ENCODE measurements at regions not wholly inside any gene's neighbourhood (a gene's known extent, or its start where the extent isn't known, plus 50 kb on each side); places are given as distances from the start of the nearest gene placed in this dataset.

DNA sequence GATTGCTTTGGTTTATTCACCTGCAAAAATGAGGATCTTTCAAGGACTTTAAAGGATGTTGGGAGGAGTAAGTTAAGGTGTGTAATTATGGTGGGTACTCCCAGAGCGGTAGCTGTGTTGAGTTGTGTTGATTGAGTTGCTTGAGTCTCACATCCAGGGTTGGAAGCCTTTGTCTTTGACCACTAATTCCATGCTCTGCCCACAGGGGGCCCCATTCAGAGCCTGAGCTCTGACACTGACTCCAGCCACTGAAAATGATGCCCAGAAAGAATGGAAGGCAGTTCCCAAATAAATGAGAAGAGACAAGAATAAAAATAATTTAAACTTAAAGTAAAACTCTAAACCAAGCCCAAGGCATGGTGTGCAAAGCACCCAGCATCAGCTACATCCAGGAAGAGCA, 237.4 kb upstream of the PWP1 start:
- DNase-seq (ENCODE audit: insufficient read length, low spot score) (no peak), FAIRE-seq (no peak)
- TF ChIP-seq, protein P1, sequence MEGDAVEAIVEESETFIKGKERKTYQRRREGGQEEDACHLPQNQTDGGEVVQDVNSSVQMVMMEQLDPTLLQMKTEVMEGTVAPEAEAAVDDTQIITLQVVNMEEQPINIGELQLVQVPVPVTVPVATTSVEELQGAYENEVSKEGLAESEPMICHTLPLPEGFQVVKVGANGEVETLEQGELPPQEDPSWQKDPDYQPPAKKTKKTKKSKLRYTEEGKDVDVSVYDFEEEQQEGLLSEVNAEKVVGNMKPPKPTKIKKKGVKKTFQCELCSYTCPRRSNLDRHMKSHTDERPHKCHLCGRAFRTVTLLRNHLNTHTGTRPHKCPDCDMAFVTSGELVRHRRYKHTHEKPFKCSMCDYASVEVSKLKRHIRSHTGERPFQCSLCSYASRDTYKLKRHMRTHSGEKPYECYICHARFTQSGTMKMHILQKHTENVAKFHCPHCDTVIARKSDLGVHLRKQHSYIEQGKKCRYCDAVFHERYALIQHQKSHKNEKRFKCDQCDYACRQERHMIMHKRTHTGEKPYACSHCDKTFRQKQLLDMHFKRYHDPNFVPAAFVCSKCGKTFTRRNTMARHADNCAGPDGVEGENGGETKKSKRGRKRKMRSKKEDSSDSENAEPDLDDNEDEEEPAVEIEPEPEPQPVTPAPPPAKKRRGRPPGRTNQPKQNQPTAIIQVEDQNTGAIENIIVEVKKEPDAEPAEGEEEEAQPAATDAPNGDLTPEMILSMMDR (IDR thresholded peaks at IDR 0.05; ENCODE audit: insufficient read depth, missing control alignments): peak; percentile 32

DNA sequence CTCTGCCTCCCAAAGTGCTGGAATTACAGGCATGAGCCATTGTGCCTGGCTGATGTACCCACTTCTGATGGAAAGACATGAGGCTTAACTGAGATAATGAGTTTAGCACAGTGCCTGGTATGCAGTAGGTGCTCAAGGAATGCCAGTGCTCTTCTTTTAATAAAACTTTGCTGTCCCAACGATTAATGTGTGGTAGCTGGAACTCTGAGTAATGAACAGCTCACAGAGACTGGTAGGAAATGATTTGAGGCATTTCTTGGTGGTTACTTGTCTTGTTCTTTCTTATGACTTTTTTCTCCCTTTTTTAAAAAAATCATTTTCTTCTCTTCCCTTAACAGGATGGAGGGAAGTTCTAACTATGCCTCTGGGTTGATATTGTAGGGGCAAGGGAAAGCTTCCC, 235.7 kb upstream of the PWP1 start:
- TF ChIP-seq, protein P1 (IDR thresholded peaks at IDR 0.05; ENCODE audit: insufficient read depth, missing control alignments): no peak
- DNase-seq (ENCODE audit: insufficient read length, low spot score): no peak

DNA sequence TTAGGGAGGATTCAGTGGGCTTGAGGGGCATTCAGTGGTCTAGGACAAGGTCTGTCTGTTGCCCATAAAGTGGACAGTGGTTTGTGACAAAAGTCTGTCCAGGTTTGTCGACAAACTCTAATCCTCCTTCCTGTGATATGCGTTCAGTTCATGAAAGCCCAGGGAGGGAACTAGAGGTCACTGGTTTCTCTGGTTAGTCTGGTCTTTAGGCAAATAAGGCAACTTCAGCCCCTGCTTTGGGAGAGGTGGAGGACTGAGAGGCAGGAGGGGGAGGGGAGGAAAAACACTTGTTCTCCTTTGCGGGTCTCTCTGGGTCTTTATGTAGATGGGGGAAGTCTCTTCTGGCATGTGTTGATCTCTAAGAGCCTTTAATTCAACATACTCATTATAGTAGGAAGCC, 235.1 kb upstream of the PWP1 start:
- no peak for DNase-seq (ENCODE audit: insufficient read length, low spot score)
- FAIRE-seq: no peak

More for the DNA sequence above, 235.7 kb upstream of the PWP1 start:
- no peak for FAIRE-seq

DNA sequence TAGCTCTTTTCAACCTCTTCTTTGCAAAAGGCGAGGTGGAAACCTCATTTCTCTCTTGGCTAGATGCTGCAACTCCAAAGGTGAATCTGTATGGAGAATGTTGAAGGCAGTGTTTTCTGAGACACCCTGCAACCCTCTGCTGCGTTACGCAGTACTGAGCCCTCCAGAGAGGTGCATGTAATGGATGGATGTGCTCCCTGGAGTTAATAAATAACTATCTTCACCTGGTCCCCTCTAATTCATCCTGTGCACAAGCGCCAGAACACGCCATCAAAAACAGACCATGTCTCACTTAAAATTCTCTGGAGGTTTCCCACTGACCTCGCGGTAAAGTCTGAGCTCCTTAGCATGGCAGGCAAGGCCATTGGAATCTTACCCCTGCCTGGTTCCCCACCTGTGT, 234.4 kb upstream of the PWP1 start:
- TF ChIP-seq, protein P1 (IDR thresholded peaks at IDR 0.05; ENCODE audit: insufficient read depth, missing control alignments): no peak
- DNase-seq (ENCODE audit: insufficient read length, low spot score): no peak
- FAIRE-seq: no peak

More for the DNA sequence above, 235.1 kb upstream of the PWP1 start:
- TF ChIP-seq, protein P1 (IDR thresholded peaks at IDR 0.05; ENCODE audit: insufficient read depth, missing control alignments): no peak

DNA sequence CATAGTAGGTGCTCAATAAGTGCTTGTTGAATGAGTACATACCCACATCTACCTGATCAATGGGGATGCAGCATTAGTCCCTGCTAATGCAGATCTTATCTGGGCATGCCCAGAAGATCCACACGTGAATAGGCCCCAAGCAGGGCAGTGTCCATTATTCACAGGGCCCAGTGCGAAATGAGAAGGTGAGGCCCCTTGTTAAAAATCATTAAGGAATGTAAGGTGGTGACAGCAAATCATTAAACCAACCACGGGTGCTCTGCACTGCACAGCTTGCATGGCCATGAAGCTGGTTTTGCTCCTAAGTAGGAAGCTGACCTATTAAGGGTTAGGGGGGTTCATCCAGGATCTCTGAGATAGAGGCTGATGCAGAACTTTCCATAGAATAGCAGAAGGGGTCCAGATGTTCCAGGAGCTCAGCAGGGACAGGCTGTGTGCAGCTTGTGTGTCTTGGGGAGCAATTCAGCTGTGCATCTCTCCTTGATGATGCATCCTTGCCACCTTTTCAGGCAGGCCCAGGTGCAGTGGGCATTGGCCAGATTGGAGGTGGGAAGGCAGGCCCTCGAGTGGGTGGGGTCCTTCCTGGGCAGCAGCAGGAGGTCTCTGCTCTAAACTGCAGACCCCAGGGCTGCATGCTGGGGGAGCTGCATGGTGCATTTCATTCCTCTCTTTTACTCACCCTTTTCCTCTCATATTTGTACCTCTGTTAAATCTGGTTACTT, 231.3 kb upstream of the PWP1 start:
- FAIRE-seq (no peak), DNase-seq (ENCODE audit: insufficient read length, low spot score) (no peak)
- TF ChIP-seq, protein P1 (IDR thresholded peaks at IDR 0.05; ENCODE audit: insufficient read depth, missing control alignments): no peak

DNA sequence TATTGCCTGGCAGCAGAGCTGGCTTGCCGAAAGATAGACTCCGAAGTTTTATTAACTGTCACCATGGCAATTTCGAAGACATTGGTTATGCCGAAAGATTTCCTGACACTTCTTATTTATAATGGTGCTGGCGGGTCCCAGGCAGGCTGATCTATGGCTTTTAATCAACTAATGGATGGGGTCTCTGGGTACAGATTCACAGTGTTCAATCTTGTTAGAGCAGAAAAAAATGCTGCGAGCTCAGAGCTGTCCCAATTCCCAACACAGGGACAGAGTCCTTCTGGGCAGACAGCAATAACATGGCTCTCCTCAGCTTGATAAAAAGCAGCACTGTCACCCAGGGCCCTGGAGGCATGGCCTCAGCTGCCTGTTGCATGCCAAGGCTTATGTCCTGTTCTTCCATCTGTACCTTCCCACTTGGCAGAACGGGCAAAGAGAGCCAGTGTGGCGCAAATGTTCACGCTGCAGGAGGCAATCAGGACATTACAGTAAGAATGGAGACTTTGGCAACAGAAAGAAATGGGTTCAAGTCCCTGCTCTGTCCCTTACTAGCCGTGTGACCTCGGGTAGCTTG, 228.2 kb upstream of the PWP1 start:
- no peak for FAIRE-seq
- no peak for DNase-seq (ENCODE audit: insufficient read length, low spot score)
- TF ChIP-seq, protein P1 (IDR thresholded peaks at IDR 0.05; ENCODE audit: insufficient read depth, missing control alignments): no peak

DNA sequence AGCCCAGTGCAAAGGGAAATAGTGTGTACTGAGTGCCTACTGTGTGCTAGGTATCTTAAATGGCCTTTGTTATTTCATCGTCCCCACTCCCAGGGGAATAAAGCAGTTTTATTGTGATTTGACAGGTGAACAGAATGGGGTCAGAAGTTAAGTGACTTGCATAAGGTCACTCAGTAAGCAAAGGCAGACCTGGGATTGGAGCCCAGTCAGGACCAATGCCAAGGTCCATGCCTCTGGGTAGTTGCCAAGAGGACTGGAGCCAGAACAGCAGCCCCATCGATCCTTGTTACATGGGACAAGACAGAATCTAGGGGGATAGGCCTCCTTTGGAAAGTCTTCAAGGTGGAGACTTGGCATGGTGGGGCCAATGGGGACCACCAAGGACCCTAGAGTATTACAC, 227.4 kb upstream of the PWP1 start:
- TF ChIP-seq, protein P1 (IDR thresholded peaks at IDR 0.05; ENCODE audit: insufficient read depth, missing control alignments): no peak
- FAIRE-seq (no peak), DNase-seq (ENCODE audit: insufficient read length, low spot score) (no peak)
